ENCODE measurements at regions not wholly inside any gene's neighbourhood (a gene's known extent, or its start where the extent isn't known, plus 50 kb on each side); places are given as distances from the start of the nearest gene placed in this dataset.
"Not testable (repeated sequence)": the region's sequence is repeated elsewhere in the genome, so short reads cannot be mapped to it uniquely, and the experiment has no call there.

GRCh38 chr14:101251812-101252442 is 309.4 kb upstream of the DIO3 start:
- DNase-seq, result no peak

DNA sequence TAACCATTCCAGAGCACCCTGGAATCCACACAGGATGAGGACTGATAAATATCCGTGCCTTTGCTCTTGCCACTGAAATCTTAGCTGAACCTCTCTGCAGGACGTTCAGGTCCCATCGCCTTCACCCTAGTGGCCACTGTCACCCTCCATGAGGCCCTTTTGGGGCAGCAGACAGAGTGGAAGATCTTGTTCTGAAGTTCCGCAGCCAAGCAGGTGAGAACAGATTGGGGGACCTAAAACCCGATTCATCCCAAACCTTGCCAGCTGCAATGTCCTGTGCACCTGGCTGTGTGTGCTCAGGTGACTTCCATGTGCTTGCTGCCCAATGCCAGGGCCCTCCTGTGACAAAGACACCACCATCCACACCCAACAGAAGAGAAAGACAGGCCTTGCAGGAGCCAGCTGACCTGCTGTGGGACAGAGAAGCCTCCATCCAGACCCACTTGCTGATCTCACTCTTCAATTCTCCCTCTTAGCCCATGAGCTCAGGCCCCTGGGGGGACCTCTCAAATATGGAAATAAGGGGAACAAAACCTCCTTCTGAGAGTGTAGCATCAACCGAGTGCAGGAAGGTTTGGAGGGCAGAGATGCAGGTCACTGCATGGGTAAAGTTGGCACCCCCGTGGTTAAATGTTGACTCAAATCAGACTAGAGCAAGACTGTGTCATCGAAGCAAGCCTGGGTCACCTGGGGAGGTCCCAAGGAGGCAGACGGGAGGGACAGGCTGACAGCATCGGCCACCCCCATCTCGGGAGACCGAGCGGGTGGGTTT is 308.7 kb upstream of the DIO3 start:
- no peak for DNase-seq

- DNase-seq, result no peak
Observed at GRCh38 chr14:101253948-101254347, 307.3 kb upstream of the DIO3 start.

- DNase-seq, result no peak
Observed at GRCh38 chr14:101254805-101255764, 306.2 kb upstream of the DIO3 start.

DNA sequence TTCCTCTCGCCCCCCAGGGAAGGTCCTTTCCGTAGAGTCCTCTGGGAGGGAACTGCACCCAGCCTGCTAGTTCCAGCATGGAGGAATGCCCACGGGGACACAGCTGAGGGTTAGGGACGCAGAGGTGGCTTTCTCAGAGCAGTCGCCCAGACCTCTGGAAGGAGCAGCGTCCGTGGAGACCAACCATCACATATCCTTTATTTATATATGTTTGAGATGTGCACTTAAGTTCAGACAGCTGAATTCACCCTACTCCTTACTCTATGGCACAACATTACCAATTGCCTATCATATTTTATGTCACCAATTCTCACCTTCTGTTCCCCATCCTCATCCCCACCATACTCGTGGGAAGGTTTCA is 305.6 kb upstream of the DIO3 start:
- DNase-seq, result no peak

GRCh38 chr14:101256266-101256665 is 305.0 kb upstream of the DIO3 start:
- no peak for DNase-seq

DNA sequence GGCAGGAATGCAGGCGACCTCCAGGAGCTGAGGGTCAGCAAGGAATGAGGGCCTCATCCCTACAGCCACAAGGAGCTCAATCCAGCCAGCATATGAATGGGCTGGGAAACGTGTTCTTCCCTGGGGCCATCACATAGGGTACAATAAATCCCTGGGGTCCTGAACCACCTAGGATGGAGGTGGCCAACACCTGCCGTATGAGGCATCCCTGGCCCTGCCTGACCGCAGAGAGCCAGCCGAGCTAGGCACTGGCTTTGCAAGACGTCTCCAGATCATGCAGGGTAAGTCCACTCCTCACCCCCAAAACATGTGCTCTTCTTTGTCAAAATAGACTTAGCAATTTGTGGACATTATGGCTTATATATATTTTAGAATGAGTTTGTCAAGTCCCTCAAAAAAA is 303.7 kb upstream of the DIO3 start:
- no peak for DNase-seq

GRCh38 chr14:101259748-101260147 is 301.5 kb upstream of the DIO3 start:
- DNase-seq, result no peak

DNA sequence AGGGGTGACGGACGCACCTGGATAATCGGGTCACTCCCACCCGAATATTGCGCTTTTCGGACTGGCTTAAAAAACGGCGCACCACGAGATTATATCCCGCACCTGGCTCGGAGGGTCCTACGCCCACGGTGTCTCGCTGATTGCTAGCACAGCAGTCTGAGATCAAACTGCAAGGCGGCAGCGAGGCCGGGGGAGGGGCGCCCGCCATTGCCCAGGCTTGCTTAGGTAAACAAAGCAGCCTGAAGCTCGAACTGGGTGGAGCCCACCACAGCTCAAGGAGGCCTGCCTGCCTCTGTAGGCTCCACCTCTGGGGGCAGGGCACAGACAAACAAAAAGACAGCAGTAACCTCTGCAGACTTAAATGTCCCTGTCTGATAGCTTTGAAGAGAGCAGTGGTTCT is 294.9 kb upstream of the DIO3 start:
- not testable (repeated sequence) for DNase-seq

DNA sequence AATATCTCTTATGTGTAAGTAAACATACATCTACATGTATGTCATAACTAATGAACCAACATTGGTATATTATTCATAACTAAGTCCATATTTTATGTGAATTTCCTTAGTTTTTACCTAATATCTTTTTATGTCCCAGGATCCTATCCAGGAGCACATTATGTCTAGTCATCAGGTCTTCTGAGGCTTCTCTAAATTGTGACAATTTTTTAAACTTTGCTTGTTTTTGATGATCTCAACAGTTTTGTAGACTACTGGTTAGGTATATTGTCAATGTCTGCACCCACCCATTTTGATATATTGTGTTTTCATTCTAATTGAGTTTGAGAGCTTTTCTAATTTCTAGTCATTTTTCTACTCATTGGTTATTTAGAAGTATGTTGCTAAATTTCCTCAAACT is 288.2 kb upstream of the DIO3 start:
- no peak for DNase-seq

- DNase-seq, result no peak
Observed at GRCh38 chr14:101276309-101277091, 284.8 kb upstream of the DIO3 start.

DNA sequence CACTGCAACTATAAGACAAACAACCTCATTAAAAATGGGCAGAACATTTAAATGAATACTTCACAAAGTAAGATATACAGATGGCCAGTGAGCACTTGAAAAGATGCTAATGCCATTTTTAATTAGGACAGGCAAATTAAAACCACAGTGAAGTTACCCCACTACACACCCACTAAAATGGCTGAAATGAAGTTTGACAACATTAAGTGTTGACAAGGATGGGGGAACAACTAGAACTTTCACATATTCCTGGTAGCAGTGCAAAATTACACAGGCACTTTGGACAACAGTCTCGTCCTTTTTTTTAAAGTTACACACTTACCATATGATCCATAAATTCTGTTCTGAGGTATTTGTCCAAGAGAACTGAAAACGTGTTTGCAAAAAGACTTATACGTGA is 278.9 kb upstream of the DIO3 start:
- DNase-seq, result no peak

GRCh38 chr14:101284711-101285110 is 276.6 kb upstream of the DIO3 start:
- DNase-seq, result no peak

- DNase-seq, result no peak
Observed at GRCh38 chr14:101286271-101287018, 274.9 kb upstream of the DIO3 start.

GRCh38 chr14:101288436-101289229 is 272.7 kb upstream of the DIO3 start:
- DNase-seq, result no peak

GRCh38 chr14:101289230-101289690 is 272.0 kb upstream of the DIO3 start:
- no peak for DNase-seq

DNA sequence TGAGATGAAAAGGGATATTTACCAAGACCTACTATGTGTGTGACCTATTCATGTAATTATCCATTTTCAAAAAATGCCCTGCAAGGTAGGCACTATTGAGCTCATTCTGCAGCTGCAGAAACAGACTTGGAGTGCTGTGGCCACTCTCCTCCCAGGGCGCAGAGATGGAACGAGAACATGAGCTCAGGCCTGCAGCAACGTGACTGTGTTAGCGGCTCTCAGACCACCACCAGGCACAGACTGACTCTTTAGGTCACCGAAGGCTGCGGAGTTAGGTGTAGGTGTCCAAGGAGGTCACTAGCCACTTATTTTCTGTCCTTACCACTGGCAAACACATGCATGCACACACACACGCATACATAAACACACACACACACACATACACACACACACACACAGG is 271.4 kb upstream of the DIO3 start:
- no peak for DNase-seq

GRCh38 chr14:101290611-101291010 is 270.7 kb upstream of the DIO3 start:
- no peak for DNase-seq

DNA sequence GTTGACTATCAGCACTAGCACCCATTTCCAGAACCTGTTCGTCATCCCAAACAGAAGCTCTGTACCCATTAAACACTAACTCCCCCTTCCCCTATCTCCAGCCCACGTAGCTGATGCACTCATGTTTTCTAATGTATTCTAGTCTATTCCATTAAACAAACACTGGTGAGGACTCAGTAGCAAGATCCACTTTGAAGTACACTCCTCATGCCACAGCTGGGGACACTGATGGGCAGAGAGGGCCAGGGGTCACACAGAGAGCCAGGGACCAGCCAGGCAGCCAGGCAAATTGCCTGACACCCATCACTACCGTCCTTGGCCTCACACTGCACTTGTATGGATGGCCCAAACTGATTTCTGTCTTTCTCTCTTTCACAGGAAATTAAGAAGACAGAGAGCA is 269.9 kb upstream of the DIO3 start:
- no peak for DNase-seq

DNA sequence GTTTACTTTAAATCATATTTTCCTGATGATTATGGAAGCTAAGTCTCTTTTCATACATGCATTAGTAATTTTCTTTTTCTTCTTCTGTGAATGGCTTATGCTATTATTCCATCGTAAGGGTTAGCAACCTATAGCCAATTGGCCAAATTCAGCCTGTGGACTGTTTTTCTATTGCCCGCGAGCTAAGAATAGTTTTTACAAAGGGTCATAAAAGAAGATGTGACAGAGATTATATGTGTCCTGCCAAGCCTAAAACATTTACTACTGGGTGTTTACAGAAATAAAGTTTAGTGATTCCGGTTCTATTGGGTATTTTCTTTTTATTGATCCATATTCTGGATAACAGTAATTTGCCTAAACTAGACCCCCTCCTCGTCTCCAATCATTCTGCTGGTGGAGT is 268.8 kb upstream of the DIO3 start:
- no peak for DNase-seq

DNA sequence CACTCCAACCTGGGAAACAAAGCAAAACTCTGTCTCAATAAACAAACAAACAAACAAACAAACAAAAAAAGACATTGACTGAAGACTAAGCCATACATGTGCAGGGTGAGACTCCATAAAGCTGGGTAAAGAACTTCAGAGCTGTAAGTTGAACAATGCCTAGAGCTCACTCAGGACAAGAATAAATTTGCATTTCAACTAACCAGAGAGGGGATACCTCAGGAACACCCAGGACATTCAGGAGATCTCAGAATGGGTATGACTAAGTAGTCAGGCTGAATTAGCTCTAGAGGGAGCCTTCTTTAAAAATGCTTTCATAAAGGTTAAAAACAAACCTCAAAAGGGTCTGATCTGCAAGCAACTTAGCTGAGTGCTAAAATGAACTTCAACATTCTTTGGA is 267.7 kb upstream of the DIO3 start:
- no peak for DNase-seq
